ENCODE measurements at regions not wholly inside any gene's neighbourhood (a gene's known extent, or its start where the extent isn't known, plus 50 kb on each side); places are given as distances from the start of the nearest gene placed in this dataset.
"Not testable (repeated sequence)": the region's sequence is repeated elsewhere in the genome, so short reads cannot be mapped to it uniquely, and the experiment has no call there.

DNA sequence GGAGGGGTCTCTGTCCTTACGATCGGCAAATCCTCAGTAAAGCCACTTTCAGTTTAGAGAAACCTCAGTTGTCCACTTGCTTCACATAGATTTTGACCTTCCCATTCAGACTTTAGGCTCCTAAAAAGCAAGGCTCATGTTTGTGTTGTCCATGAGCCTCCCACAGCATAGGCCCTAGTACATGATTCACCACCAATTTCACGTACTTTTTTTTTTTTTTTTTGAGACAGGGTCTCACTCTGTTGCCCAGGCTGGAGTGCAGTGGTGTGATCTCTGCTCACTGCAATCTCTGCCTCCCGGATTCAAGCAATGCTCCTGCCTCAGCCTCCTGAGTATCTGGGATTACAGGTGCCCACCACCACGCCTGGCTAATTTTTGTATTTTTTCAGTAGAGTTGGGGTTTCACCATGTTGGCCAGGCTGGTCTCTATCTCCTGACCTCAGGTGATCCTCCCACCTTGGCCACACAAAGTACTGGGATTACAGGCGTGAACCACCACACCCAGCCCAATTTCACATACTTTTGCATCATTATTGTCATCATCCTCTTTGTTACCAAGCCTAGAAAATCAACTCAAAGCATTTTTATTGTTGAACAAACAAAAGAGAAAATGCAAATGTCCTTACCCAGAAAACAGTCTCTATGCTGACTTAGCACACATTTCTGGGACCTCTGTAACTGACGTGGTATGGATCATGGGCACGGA is 83.8 kb downstream of the VCPKMT start:
- TF ChIP-seq, protein P1, sequence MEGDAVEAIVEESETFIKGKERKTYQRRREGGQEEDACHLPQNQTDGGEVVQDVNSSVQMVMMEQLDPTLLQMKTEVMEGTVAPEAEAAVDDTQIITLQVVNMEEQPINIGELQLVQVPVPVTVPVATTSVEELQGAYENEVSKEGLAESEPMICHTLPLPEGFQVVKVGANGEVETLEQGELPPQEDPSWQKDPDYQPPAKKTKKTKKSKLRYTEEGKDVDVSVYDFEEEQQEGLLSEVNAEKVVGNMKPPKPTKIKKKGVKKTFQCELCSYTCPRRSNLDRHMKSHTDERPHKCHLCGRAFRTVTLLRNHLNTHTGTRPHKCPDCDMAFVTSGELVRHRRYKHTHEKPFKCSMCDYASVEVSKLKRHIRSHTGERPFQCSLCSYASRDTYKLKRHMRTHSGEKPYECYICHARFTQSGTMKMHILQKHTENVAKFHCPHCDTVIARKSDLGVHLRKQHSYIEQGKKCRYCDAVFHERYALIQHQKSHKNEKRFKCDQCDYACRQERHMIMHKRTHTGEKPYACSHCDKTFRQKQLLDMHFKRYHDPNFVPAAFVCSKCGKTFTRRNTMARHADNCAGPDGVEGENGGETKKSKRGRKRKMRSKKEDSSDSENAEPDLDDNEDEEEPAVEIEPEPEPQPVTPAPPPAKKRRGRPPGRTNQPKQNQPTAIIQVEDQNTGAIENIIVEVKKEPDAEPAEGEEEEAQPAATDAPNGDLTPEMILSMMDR (IDR thresholded peaks at IDR 0.05): not testable (repeated sequence)
- TF ChIP-seq TCF7L2 (IDR thresholded peaks at IDR 0.05; ENCODE audit: low read depth, low read length); SIN3A (IDR thresholded peaks at IDR 0.05; ENCODE audit: borderline replicate concordance, insufficient read depth, low read depth, low read length); REST (IDR thresholded peaks at IDR 0.05; ENCODE audit: insufficient read depth in 1 of 2, low read depth in 2 of 2, low read length in 1 of 2): not testable (repeated sequence)

Data from Panc1 (cell line).